ENCODE measurements at regions not wholly inside any gene's neighbourhood (a gene's known extent, or its start where the extent isn't known, plus 50 kb on each side); places are given as distances from the start of the nearest gene placed in this dataset.

GRCh38 chr15:38647683-38648082 lies 83.1 kb upstream of the RASGRP1 start:
- peak; percentile 15 for DNase-seq (ENCODE audit: low spot score)

- no peak for DNase-seq (ENCODE audit: low spot score)
Observed at GRCh38 chr15:38648121-38648843, 83.7 kb upstream of the RASGRP1 start.

- DNase-seq (ENCODE audit: low spot score), result no peak
Observed at GRCh38 chr15:38650384-38650783, 85.8 kb upstream of the RASGRP1 start.

- DNase-seq (ENCODE audit: low spot score), result no peak
Observed at GRCh38 chr15:38650936-38651327, 86.3 kb upstream of the RASGRP1 start.

- no peak for DNase-seq (ENCODE audit: low spot score)
Observed at GRCh38 chr15:38651328-38652038, 86.9 kb upstream of the RASGRP1 start.

- no peak for DNase-seq (ENCODE audit: low spot score)
Observed at GRCh38 chr15:38652183-38652794, 87.7 kb upstream of the RASGRP1 start.

GRCh38 chr15:38652998-38653397 lies 88.4 kb upstream of the RASGRP1 start:
- DNase-seq (ENCODE audit: low spot score), result no peak

- no peak for DNase-seq (ENCODE audit: low spot score)
Observed at GRCh38 chr15:38658431-38658830, 93.8 kb upstream of the RASGRP1 start.

GRCh38 chr15:38660738-38661137 lies 96.1 kb upstream of the RASGRP1 start:
- no peak for DNase-seq (ENCODE audit: low spot score)

- no peak for DNase-seq (ENCODE audit: low spot score)
Observed at GRCh38 chr15:38662033-38662802, 97.6 kb upstream of the RASGRP1 start.

GRCh38 chr15:38662805-38663204 lies 98.2 kb upstream of the RASGRP1 start:
- DNase-seq (ENCODE audit: low spot score), result no peak

GRCh38 chr15:38665586-38666305 lies 101.1 kb upstream of the RASGRP1 start:
- DNase-seq (ENCODE audit: low spot score), result no peak

GRCh38 chr15:38666865-38667510 lies 102.4 kb upstream of the RASGRP1 start:
- no peak for DNase-seq (ENCODE audit: low spot score)

GRCh38 chr15:38667890-38668850 lies 103.6 kb upstream of the RASGRP1 start:
- no peak for DNase-seq (ENCODE audit: low spot score)

GRCh38 chr15:38668898-38669391 lies 104.3 kb upstream of the RASGRP1 start:
- DNase-seq (ENCODE audit: low spot score), result no peak

- no peak for DNase-seq (ENCODE audit: low spot score)
Observed at GRCh38 chr15:38670128-38671005, 105.8 kb upstream of the RASGRP1 start.

- no peak for DNase-seq (ENCODE audit: low spot score)
Observed at GRCh38 chr15:38671006-38671387, 106.4 kb upstream of the RASGRP1 start.

- DNase-seq (ENCODE audit: low spot score), result no peak
Observed at GRCh38 chr15:38671675-38672254, 107.2 kb upstream of the RASGRP1 start.

- no peak for DNase-seq (ENCODE audit: low spot score)
Observed at GRCh38 chr15:38672273-38672672, 107.7 kb upstream of the RASGRP1 start.
